Thymus (tissue), 11 donors: ENCODE measurements at regions not wholly inside any gene's neighbourhood (a gene's known extent, or its start where the extent isn't known, plus 50 kb on each side); places are given as distances from the start of the nearest gene placed in this dataset.

Experiments
- DNase-seq, 9 donors: peaks; one replicate each; pipeline ENCODE4 v3.0.0-alpha.2; 2013; ENCODE audit warnings: low spot score in 9 of 9, low read depth in 6 of 9, missing footprints in 1 of 9
- H3K27ac ChIP-seq, 2 donors: one replicate each; pipeline ENCODE4 v1.5.1; 2013; ENCODE audit warnings: control low read depth in 1 of 2, low read depth in 1 of 2, low read length in 1 of 2, mild to moderate bottlenecking in 1 of 2, moderate library complexity in 1 of 2
- H3K27me3 ChIP-seq, 2 donors: one replicate each; pipeline ENCODE4 v1.5.1; 2013; ENCODE audit warnings: low read length in 1 of 2; ENCODE audit not compliant: control insufficient read depth in 2 of 2, insufficient read depth in 1 of 2
- H3K36me3 ChIP-seq, 2 donors: one replicate each; pipeline ENCODE4 v1.5.1; 2013; ENCODE audit warnings: low read length in 1 of 2, mild to moderate bottlenecking in 1 of 2, moderate library complexity in 1 of 2; ENCODE audit not compliant: control insufficient read depth in 2 of 2, insufficient read depth in 2 of 2
- H3K4me1 ChIP-seq, 2 donors: one replicate each; pipeline ENCODE4 v1.5.1; 2013; ENCODE audit warnings: low read length in 2 of 2; ENCODE audit not compliant: control insufficient read depth in 2 of 2, insufficient read depth in 2 of 2
- H3K4me3 ChIP-seq, 2 donors: one replicate each; pipeline ENCODE4 v1.5.1; 2013; ENCODE audit warnings: low read length in 2 of 2, control low read depth in 1 of 2, mild to moderate bottlenecking in 1 of 2
- H3K9me3 ChIP-seq, 2 donors: one replicate each; pipeline ENCODE4 v1.5.1; 2013; ENCODE audit warnings: low read length in 1 of 2, mild to moderate bottlenecking in 1 of 2; ENCODE audit not compliant: control insufficient read depth in 2 of 2, insufficient read depth in 1 of 2
- WGBS: extraction: QIAGEN DNeasy Blood & Tissue Kit; methylation state at CpG from one replicate; pipeline ENCODE4 v1.1.7; 2013; 5-methylcytosine and 5-hydroxymethylcytosine counted together
- donor health status: healthy.

GRCh38 chr22:48187356-48187755, 1424.9 kb downstream of the TBC1D22A start:
- no peak for DNase-seq
- H3K4me1 ChIP-seq = peaks cover 28 to 58% of the 10 kb centered on the region in 2 donors
- H3K36me3 ChIP-seq = peaks cover 0 to 2% of the 10 kb centered on the region in 2 donors
- no peaks in the 10 kb centered on the region for H3K27me3 ChIP-seq
- 97% methylated on average over 8 of the region's 8 CpGs for WGBS
- peak overlapping the region; percentile 10 to 83 for H3K27ac ChIP-seq
- H3K4me3 ChIP-seq = peak overlapping the region; percentile 21 to 43
- peaks cover 0 to 12% of the 10 kb centered on the region in 2 donors for H3K9me3 ChIP-seq

- H3K4me1 ChIP-seq = peaks cover 28 to 67% of the 10 kb centered on the region in 2 donors
- peaks cover 0 to 2% of the 10 kb centered on the region in 2 donors for H3K36me3 ChIP-seq
- peak in 5 of 9 donors; percentile 23 to 58 (median 32) for DNase-seq
- H3K27ac ChIP-seq = peak overlapping the region; percentile 46 to 83
- WGBS = 55% methylated on average over 10 of the region's 10 CpGs
- H3K27me3 ChIP-seq = no peaks in the 10 kb centered on the region
- H3K4me3 ChIP-seq = peak overlapping the region; percentile 17 to 43
- peaks cover 0 to 12% of the 10 kb centered on the region in 2 donors for H3K9me3 ChIP-seq
Observed at GRCh38 chr22:48186146-48186790, 1423.8 kb downstream of the TBC1D22A start.

GRCh38 chr22:48185071-48186055, 1422.9 kb downstream of the TBC1D22A start:
- Histone ChIP-seq H3K27ac (peak overlapping the region; percentile 46 to 83), H3K4me3 (peak overlapping the region; percentile 17 to 43), H3K9me3 (peaks cover 0 to 8% of the 10 kb centered on the region in 2 donors), H3K4me1 (peaks cover 28 to 74% of the 10 kb centered on the region in 2 donors), H3K36me3 (peaks cover 0 to 2% of the 10 kb centered on the region in 2 donors), H3K27me3 (no peaks in the 10 kb centered on the region)
- WGBS = 75% methylated on average over 20 of the region's 20 CpGs
- DNase-seq = peak in 7 of 9 donors; percentile 58 to 89 (median 69)

- peaks cover 28 to 69% of the 10 kb centered on the region in 2 donors for H3K4me1 ChIP-seq
- 95% methylated on average over 24 of the region's 25 CpGs for WGBS
- H3K9me3 ChIP-seq = peaks cover 0 to 3% of the 10 kb centered on the region in 2 donors
- peaks cover 0 to 2% of the 10 kb centered on the region in 2 donors for H3K36me3 ChIP-seq
- DNase-seq = no peak
- no peak overlapping the region for H3K27ac ChIP-seq
- H3K4me3 ChIP-seq = no peak overlapping the region
- H3K27me3 ChIP-seq = no peaks in the 10 kb centered on the region
Observed at GRCh38 chr22:48182846-48183805, 1420.7 kb downstream of the TBC1D22A start.

- H3K4me3 ChIP-seq = no peak overlapping the region
- H3K27ac ChIP-seq = no peak overlapping the region
- peaks cover 0 to 3% of the 10 kb centered on the region in 2 donors for H3K9me3 ChIP-seq
- 87% methylated on average over 5 of the region's 5 CpGs for WGBS
- DNase-seq = no peak
- H3K4me1 ChIP-seq = peaks cover 28 to 58% of the 10 kb centered on the region in 2 donors
- peaks cover 0 to 2% of the 10 kb centered on the region in 2 donors for H3K36me3 ChIP-seq
- no peaks in the 10 kb centered on the region for H3K27me3 ChIP-seq
Observed at GRCh38 chr22:48182031-48182430, 1419.6 kb downstream of the TBC1D22A start.

GRCh38 chr22:48181263-48181955, 1419.0 kb downstream of the TBC1D22A start:
- H3K9me3 ChIP-seq = peaks cover 0 to 3% of the 10 kb centered on the region in 2 donors
- 95% methylated on average over 18 of the region's 18 CpGs for WGBS
- no peaks in the 10 kb centered on the region for H3K27me3 ChIP-seq
- peaks cover 0 to 2% of the 10 kb centered on the region in 2 donors for H3K36me3 ChIP-seq
- no peak for DNase-seq
- no peak overlapping the region for H3K27ac ChIP-seq
- H3K4me3 ChIP-seq = no peak overlapping the region
- H3K4me1 ChIP-seq = peaks cover 22 to 52% of the 10 kb centered on the region in 2 donors

- Histone ChIP-seq H3K4me3 (no peak overlapping the region), H3K36me3 (peaks cover 0 to 2% of the 10 kb centered on the region in 2 donors), H3K9me3 (peaks cover 0 to 3% of the 10 kb centered on the region in 2 donors), H3K4me1 (peaks cover 15 to 44% of the 10 kb centered on the region in 2 donors), H3K27me3 (no peaks in the 10 kb centered on the region), H3K27ac (peak overlapping the region in 1 of 2 donors; percentile 5)
- WGBS = 95% methylated on average over 4 of the region's 4 CpGs
- DNase-seq = no peak
Observed at GRCh38 chr22:48180631-48181030, 1418.2 kb downstream of the TBC1D22A start.
